ENCODE measurements at regions not wholly inside any gene's neighbourhood (a gene's known extent, or its start where the extent isn't known, plus 50 kb on each side); places are given as distances from the start of the nearest gene placed in this dataset.
"Not testable (repeated sequence)": the region's sequence is repeated elsewhere in the genome, so short reads cannot be mapped to it uniquely, and the experiment has no call there.

- DNase-seq (ENCODE audit: low read depth, low spot score): peak; percentile 43
- no peak overlapping the region for H3K4me3 ChIP-seq (ENCODE audit: low read length)
Observed at GRCh38 chr15:38002883-38003477, 68.5 kb downstream of the TMCO5A start.

GRCh38 chr15:38004218-38004861 lies 69.9 kb downstream of the TMCO5A start:
- DNase-seq (ENCODE audit: low read depth, low spot score): no peak

GRCh38 chr15:38005953-38006808 lies 71.7 kb downstream of the TMCO5A start:
- DNase-seq (ENCODE audit: low read depth, low spot score): no peak
- H3K4me3 ChIP-seq (ENCODE audit: low read length): no peak overlapping the region

More at GRCh38 chr15:38004218-38004861, 69.9 kb downstream of the TMCO5A start:
- no peak overlapping the region for H3K4me3 ChIP-seq (ENCODE audit: low read length)

- no peak for DNase-seq (ENCODE audit: low read depth, low spot score)
- no peak overlapping the region for H3K4me3 ChIP-seq (ENCODE audit: low read length)
Observed at GRCh38 chr15:38010395-38010794, 76.0 kb downstream of the TMCO5A start.

- H3K4me3 ChIP-seq (ENCODE audit: low read length): no peak overlapping the region
- no peak for DNase-seq (ENCODE audit: low read depth, low spot score)
Observed at GRCh38 chr15:38012894-38013293, 78.5 kb downstream of the TMCO5A start.

- no peak overlapping the region for H3K4me3 ChIP-seq (ENCODE audit: low read length)
- no peak for DNase-seq (ENCODE audit: low read depth, low spot score)
Observed at GRCh38 chr15:38017721-38018120, 83.3 kb downstream of the TMCO5A start.

- H3K4me3 ChIP-seq (ENCODE audit: low read length): no peak overlapping the region
- DNase-seq (ENCODE audit: low read depth, low spot score): no peak
Observed at GRCh38 chr15:38019066-38019465, 84.6 kb downstream of the TMCO5A start.

GRCh38 chr15:38021259-38021658 lies 86.8 kb downstream of the TMCO5A start:
- no peak overlapping the region for H3K4me3 ChIP-seq (ENCODE audit: low read length)
- DNase-seq (ENCODE audit: low read depth, low spot score): no peak

- no peak for DNase-seq (ENCODE audit: low read depth, low spot score)
- H3K4me3 ChIP-seq (ENCODE audit: low read length): no peak overlapping the region
Observed at GRCh38 chr15:38024293-38025091, 90.1 kb downstream of the TMCO5A start.

GRCh38 chr15:38025656-38026055 lies 91.2 kb downstream of the TMCO5A start:
- H3K4me3 ChIP-seq (ENCODE audit: low read length); DNase-seq (ENCODE audit: low read depth, low spot score): not testable (repeated sequence)

GRCh38 chr15:38028869-38029268 lies 94.4 kb downstream of the TMCO5A start:
- no peak overlapping the region for H3K4me3 ChIP-seq (ENCODE audit: low read length)
- DNase-seq (ENCODE audit: low read depth, low spot score): no peak

- H3K4me3 ChIP-seq (ENCODE audit: low read length): no peak overlapping the region
- DNase-seq (ENCODE audit: low read depth, low spot score): no peak
Observed at GRCh38 chr15:38029736-38030135, 95.3 kb downstream of the TMCO5A start.

GRCh38 chr15:38030609-38031008 lies 96.2 kb downstream of the TMCO5A start:
- DNase-seq (ENCODE audit: low read depth, low spot score): no peak
- H3K4me3 ChIP-seq (ENCODE audit: low read length): no peak overlapping the region

- H3K4me3 ChIP-seq (ENCODE audit: low read length): no peak overlapping the region
- DNase-seq (ENCODE audit: low read depth, low spot score): no peak
Observed at GRCh38 chr15:38035701-38036100, 101.3 kb downstream of the TMCO5A start.

- no peak overlapping the region for H3K4me3 ChIP-seq (ENCODE audit: low read length)
- no peak for DNase-seq (ENCODE audit: low read depth, low spot score)
Observed at GRCh38 chr15:38036790-38037338, 102.4 kb downstream of the TMCO5A start.

GRCh38 chr15:38038659-38039442 lies 104.4 kb downstream of the TMCO5A start:
- DNase-seq (ENCODE audit: low read depth, low spot score): no peak
- H3K4me3 ChIP-seq (ENCODE audit: low read length): no peak overlapping the region

- DNase-seq (ENCODE audit: low read depth, low spot score): no peak
- no peak overlapping the region for H3K4me3 ChIP-seq (ENCODE audit: low read length)
Observed at GRCh38 chr15:38040615-38041014, 106.2 kb downstream of the TMCO5A start.

GRCh38 chr15:38041576-38041975 lies 107.1 kb downstream of the TMCO5A start:
- H3K4me3 ChIP-seq (ENCODE audit: low read length): no peak overlapping the region
- no peak for DNase-seq (ENCODE audit: low read depth, low spot score)

All from Jurkat, Clone E6-1 (cell line).